Activated CD4-positive, alpha-beta memory T cell treated with anti-CD3 and anti-CD28 coated beads for 36 hours (primary cell): ENCODE measurements at regions not wholly inside any gene's neighbourhood (a gene's known extent, or its start where the extent isn't known, plus 50 kb on each side); places are given as distances from the start of the nearest gene placed in this dataset.
"Not testable (repeated sequence)": the region's sequence is repeated elsewhere in the genome, so short reads cannot be mapped to it uniquely, and the experiment has no call there.

Experiments used
- CTCF ChIA-PET: fragments of 350-600 bp; sonication (Branson Sonifier 250); formaldehyde crosslinking; loops from one replicate; lab custom pipeline; 2021; ENCODE audit warnings: antibody characterized with exemption, inconsistent platforms; lab: Charles Lee
- POLR2A ChIA-PET: fragments of 350-600 bp; sonication (Branson Sonifier 250); formaldehyde crosslinking; loops from one replicate; lab custom pipeline; 2021; ENCODE audit warnings: antibody characterized with exemption; lab: Charles Lee
- DNase-seq: peaks from one replicate; pipeline ENCODE4 v3.0.0-alpha.2; 2020
- H3K27ac Mint-ChIP-seq: one replicate; pipeline ENCODE4 v1.8.0; 2021; ENCODE audit warnings: mixed read lengths
- H3K27me3 Mint-ChIP-seq: one replicate; pipeline ENCODE4 v1.8.0; 2021; ENCODE audit warnings: mixed read lengths
- H3K36me3 Mint-ChIP-seq: one replicate; pipeline ENCODE4 v1.8.0; 2021; ENCODE audit warnings: mixed read lengths
- H3K4me1 Mint-ChIP-seq: one replicate; pipeline ENCODE4 v1.8.0; 2021; ENCODE audit warnings: low read depth, mixed read lengths
- H3K4me3 Mint-ChIP-seq: one replicate; pipeline ENCODE4 v1.8.0; 2021; ENCODE audit warnings: mild to moderate bottlenecking, mixed read lengths
- H3K9me3 Mint-ChIP-seq: one replicate; pipeline ENCODE4 v1.8.0; 2021; ENCODE audit warnings: mixed read lengths
- intact Hi-C: fragments of 100-400 bp; cut with micrococcal nuclease; formaldehyde crosslinking; loops from one replicate; pipeline ENCODE4 v1.15.1; 2023

- POLR2A ChIA-PET, result no interaction called here
- Mint-ChIP-seq H3K4me1 (peaks cover 22% of the 10 kb centered on the region), H3K4me3 (no peak overlapping the region), H3K27ac (no peak overlapping the region), H3K36me3 (no peaks in the 10 kb centered on the region), H3K27me3 (peaks cover 5% of the 10 kb centered on the region), H3K9me3 (no peaks in the 10 kb centered on the region)
- intact Hi-C loops, result no loop called here
- CTCF ChIA-PET, result no interaction called here
- DNase-seq, result no peak
These were observed 295.1 kb downstream of the SIPA1L2 start for GRCh38 chr1:232334811-232335210.

GRCh38 chr1:232334246-232334645, 295.7 kb downstream of the SIPA1L2 start:
- ChIA-PET POLR2A (no interaction called here), CTCF (no interaction called here)
- intact Hi-C loops, result no loop called here
- Mint-ChIP-seq H3K4me1 (peaks cover 22% of the 10 kb centered on the region), H3K9me3 (no peaks in the 10 kb centered on the region), H3K36me3 (no peaks in the 10 kb centered on the region), H3K27me3 (peaks cover 9% of the 10 kb centered on the region), H3K27ac (no peak overlapping the region), H3K4me3 (no peak overlapping the region)
- DNase-seq, result no peak

GRCh38 chr1:232333419-232333767, 296.5 kb downstream of the SIPA1L2 start:
- H3K27ac Mint-ChIP-seq, result no peak overlapping the region
- intact Hi-C loops, result no loop called here
- DNase-seq, result no peak
- H3K36me3 Mint-ChIP-seq, result no peaks in the 10 kb centered on the region
- peaks cover 9% of the 10 kb centered on the region for H3K27me3 Mint-ChIP-seq
- H3K4me3 Mint-ChIP-seq, result no peak overlapping the region
- no peaks in the 10 kb centered on the region for H3K9me3 Mint-ChIP-seq
- peaks cover 22% of the 10 kb centered on the region for H3K4me1 Mint-ChIP-seq
- POLR2A ChIA-PET, result no interaction called here
- CTCF ChIA-PET, result interaction anchor here (0.6 kb wide), 1 partner anchor 68 kb away, joined by 4 read pairs; no protein-coding TSS in a partner anchor

GRCh38 chr1:232332710-232333418, 297.1 kb downstream of the SIPA1L2 start:
- H3K4me1 Mint-ChIP-seq, result peaks cover 22% of the 10 kb centered on the region
- DNase-seq, H3K9me3 Mint-ChIP-seq, H3K27ac Mint-ChIP-seq, intact Hi-C loops, H3K36me3 Mint-ChIP-seq, POLR2A ChIA-PET, H3K4me3 Mint-ChIP-seq, H3K27me3 Mint-ChIP-seq: not testable (repeated sequence)
- CTCF ChIA-PET, result interaction anchor here (0.6 kb wide), 1 partner anchor 69 kb away, joined by 4 read pairs; no protein-coding TSS in a partner anchor

GRCh38 chr1:232329103-232329813, 300.7 kb downstream of the SIPA1L2 start:
- CTCF ChIA-PET, result no interaction called here

GRCh38 chr1:232328486-232329102, 301.3 kb downstream of the SIPA1L2 start:
- no peaks in the 10 kb centered on the region for H3K9me3 Mint-ChIP-seq
- no peaks in the 10 kb centered on the region for H3K36me3 Mint-ChIP-seq
- no peak overlapping the region for H3K4me3 Mint-ChIP-seq
- POLR2A ChIA-PET, result no interaction called here
- peaks cover 9% of the 10 kb centered on the region for H3K27me3 Mint-ChIP-seq
- CTCF ChIA-PET, result no interaction called here
- H3K4me1 Mint-ChIP-seq, result no peaks in the 10 kb centered on the region
- no peak for DNase-seq
- H3K27ac Mint-ChIP-seq, result no peak overlapping the region
- intact Hi-C loops, result no loop called here

More at GRCh38 chr1:232329103-232329813, 300.7 kb downstream of the SIPA1L2 start:
- H3K27me3 Mint-ChIP-seq, result peaks cover 9% of the 10 kb centered on the region
- H3K9me3 Mint-ChIP-seq, result no peaks in the 10 kb centered on the region
- intact Hi-C loops, result no loop called here
- DNase-seq, result no peak
- no peaks in the 10 kb centered on the region for H3K36me3 Mint-ChIP-seq
- H3K27ac Mint-ChIP-seq, result no peak overlapping the region
- H3K4me3 Mint-ChIP-seq, result no peak overlapping the region
- H3K4me1 Mint-ChIP-seq, result peaks cover 4% of the 10 kb centered on the region
- POLR2A ChIA-PET, result interaction anchor here (0.5 kb wide), 1 partner anchor 162 kb away, joined by 4 read pairs; no protein-coding TSS in a partner anchor

GRCh38 chr1:232327899-232328298, 302.0 kb downstream of the SIPA1L2 start:
- H3K4me3 Mint-ChIP-seq, result no peak overlapping the region
- no peak for DNase-seq
- intact Hi-C loops, result no loop called here
- no peaks in the 10 kb centered on the region for H3K4me1 Mint-ChIP-seq
- H3K27me3 Mint-ChIP-seq, result peaks cover 6% of the 10 kb centered on the region
- no peaks in the 10 kb centered on the region for H3K36me3 Mint-ChIP-seq
- POLR2A ChIA-PET, result no interaction called here
- no peaks in the 10 kb centered on the region for H3K9me3 Mint-ChIP-seq
- CTCF ChIA-PET, result no interaction called here
- no peak overlapping the region for H3K27ac Mint-ChIP-seq

- CTCF ChIA-PET, result no interaction called here
These were observed 302.7 kb downstream of the SIPA1L2 start for GRCh38 chr1:232327269-232327668.

GRCh38 chr1:232322162-232322734, 307.7 kb downstream of the SIPA1L2 start:
- Mint-ChIP-seq H3K4me1 (no peaks in the 10 kb centered on the region), H3K4me3 (no peak overlapping the region), H3K36me3 (no peaks in the 10 kb centered on the region), H3K27me3 (no peaks in the 10 kb centered on the region), H3K9me3 (no peaks in the 10 kb centered on the region), H3K27ac (no peak overlapping the region)
- DNase-seq, result no peak
- ChIA-PET CTCF (no interaction called here), POLR2A (no interaction called here)
- intact Hi-C loops, result no loop called here

More at GRCh38 chr1:232327269-232327668, 302.7 kb downstream of the SIPA1L2 start:
- H3K4me3 Mint-ChIP-seq, result no peak overlapping the region
- POLR2A ChIA-PET, result no interaction called here
- no peak overlapping the region for H3K27ac Mint-ChIP-seq
- no peaks in the 10 kb centered on the region for H3K4me1 Mint-ChIP-seq
- peaks cover 6% of the 10 kb centered on the region for H3K27me3 Mint-ChIP-seq
- no peaks in the 10 kb centered on the region for H3K9me3 Mint-ChIP-seq
- intact Hi-C loops, result no loop called here
- H3K36me3 Mint-ChIP-seq, result no peaks in the 10 kb centered on the region
- no peak for DNase-seq

GRCh38 chr1:232319518-232320210, 310.3 kb downstream of the SIPA1L2 start:
- ChIA-PET CTCF (no interaction called here), POLR2A (no interaction called here)
- no peaks in the 10 kb centered on the region for H3K36me3 Mint-ChIP-seq
- H3K4me1 Mint-ChIP-seq, result no peaks in the 10 kb centered on the region
- intact Hi-C loops, result no loop called here
- H3K27ac Mint-ChIP-seq, result no peak overlapping the region
- no peaks in the 10 kb centered on the region for H3K9me3 Mint-ChIP-seq
- no peak overlapping the region for H3K4me3 Mint-ChIP-seq
- H3K27me3 Mint-ChIP-seq, result no peaks in the 10 kb centered on the region
- no peak for DNase-seq

- H3K4me1 Mint-ChIP-seq, result no peaks in the 10 kb centered on the region
- no peaks in the 10 kb centered on the region for H3K27me3 Mint-ChIP-seq
- POLR2A ChIA-PET, result no interaction called here
- DNase-seq, result no peak
- peaks cover under 1% of the 10 kb centered on the region for H3K9me3 Mint-ChIP-seq
- CTCF ChIA-PET, result no interaction called here
- H3K4me3 Mint-ChIP-seq, result no peak overlapping the region
- intact Hi-C loops, result no loop called here
- H3K36me3 Mint-ChIP-seq, result no peaks in the 10 kb centered on the region
- no peak overlapping the region for H3K27ac Mint-ChIP-seq
These were observed 310.9 kb downstream of the SIPA1L2 start for GRCh38 chr1:232319072-232319471.

GRCh38 chr1:232318143-232318542, 311.8 kb downstream of the SIPA1L2 start:
- Mint-ChIP-seq H3K27ac (no peak overlapping the region), H3K4me3 (no peak overlapping the region), H3K9me3 (peaks cover 9% of the 10 kb centered on the region), H3K27me3 (no peaks in the 10 kb centered on the region), H3K36me3 (peaks cover 3% of the 10 kb centered on the region), H3K4me1 (no peaks in the 10 kb centered on the region)
- intact Hi-C loops, result no loop called here
- CTCF ChIA-PET, result no interaction called here
- no peak for DNase-seq
- POLR2A ChIA-PET, result no interaction called here
